Stomach (tissue), 8 donors: ENCODE measurements at regions not wholly inside any gene's neighbourhood (a gene's known extent, or its start where the extent isn't known, plus 50 kb on each side); places are given as distances from the start of the nearest gene placed in this dataset.
A peak's percentile ranks its signal among the peaks of the same experiment; 100 is the strongest.

Experiments used
- DNase-seq, 2 donors: peaks; one replicate each; pipeline versions ENCODE4 v3.0.0 to v3.0.0-alpha.2; 2013 to 2019
- H3K27ac ChIP-seq, 5 donors: fragments of 200-600 bp in 4 of 5; sonication (generic) in 4 of 5; one replicate each; pipeline ENCODE4 v1.5.1; 2013 to 2019; ENCODE audit warnings: mild to moderate bottlenecking in 1 of 5, moderate library complexity in 1 of 5
- H3K27me3 ChIP-seq, 3 donors: fragments of 200-600 bp; sonication (generic); one replicate each; pipeline ENCODE4 v1.5.1; 2017 to 2019; ENCODE audit warnings: mixed run types in 1 of 3
- H3K36me3 ChIP-seq, 4 donors: fragments of 200-600 bp; sonication (generic); 1 replicate in 3 of 4; 2 replicates in 1 of 4; pipeline ENCODE4 v1.5.1; 2016 to 2019
- H3K4me1 ChIP-seq, 4 donors: fragments of 200-600 bp; sonication (generic); one replicate each; pipeline ENCODE4 v1.5.1; 2016 to 2019
- H3K4me3 ChIP-seq, 4 donors: fragments of 200-600 bp; sonication (generic) in 3 of 4; one replicate each; pipeline ENCODE4 v1.5.1; 2016 to 2019; ENCODE audit warnings: mild to moderate bottlenecking in 1 of 4
- H3K9me3 ChIP-seq, 4 donors: fragments of 200-600 bp; sonication (generic); one replicate each; pipeline ENCODE4 v1.5.1; 2016 to 2019
- CTCF ChIP-seq, 7 experiments: fragments of 450-650 bp in 4 of 7; fragments of 200-600 bp in 3 of 7; sonication (generic) in 3 of 7; IDR thresholded peaks; one replicate each; pipeline ENCODE4 v1.5.1; 2016 to 2019; ENCODE audit warnings: antibody characterized with exemption in 7 of 7, control low read depth in 2 of 7, mild to moderate bottlenecking in 1 of 7
- EP300 ChIP-seq: sonication (generic); formaldehyde crosslinking; IDR thresholded peaks from one replicate; pipeline ENCODE4 v1.6.1; 2017; ENCODE audit warnings: antibody characterized with exemption
- POLR2A ChIP-seq, 4 donors: fragments of 450-650 bp; IDR thresholded peaks; one replicate each; pipeline ENCODE4 v1.6.1; 2016; ENCODE audit warnings: antibody characterized with exemption in 4 of 4, control low read depth in 2 of 4, mild to moderate bottlenecking in 1 of 4, moderate library complexity in 1 of 4
- POLR2AphosphoS5 ChIP-seq, 3 donors: sonication (generic); formaldehyde crosslinking; IDR thresholded peaks; one replicate each; pipeline ENCODE4 v1.6.1; 2016; ENCODE audit warnings: antibody characterized with exemption in 3 of 3
- WGBS, 5 donors: extraction: QIAGEN DNeasy Blood & Tissue Kit in 3 of 5; methylation state at CpG; one replicate each; pipeline versions ENCODE4 v1.1.5 to v1.1.7; 2013 to 2018; 5-methylcytosine and 5-hydroxymethylcytosine counted together
- intact Hi-C: fragments of 100-400 bp; cut with DNase I; formaldehyde crosslinking; loops from one replicate; pipeline ENCODE4 v1.15.1; 2023; ENCODE audit warnings: low total_unique reads
- donor health status: healthy with polysubstance abuse.
- donor health status: Bipolar disorder and iron deficiency.
- donor health status: healthy.

- H3K27ac ChIP-seq: no peak overlapping the region
- no peaks in the 10 kb centered on the region for H3K4me1 ChIP-seq
- H3K4me3 ChIP-seq: no peak overlapping the region
- DNase-seq: no peak
- no peak for TF ChIP-seq EP300
- TF ChIP-seq CTCF (IDR thresholded peaks at IDR 0.05): no peak
- no peak for TF ChIP-seq POLR2AphosphoS5 (IDR thresholded peaks at IDR 0.05)
- TF ChIP-seq POLR2A (IDR thresholded peaks at IDR 0.05): no peak
- intact Hi-C loops: no loop called here
- H3K27me3 ChIP-seq: peaks cover 0 to 28% (median 0%) of the 10 kb centered on the region in 3 donors
- H3K9me3 ChIP-seq: no peaks in the 10 kb centered on the region
- no peaks in the 10 kb centered on the region for H3K36me3 ChIP-seq
- 62 to 93% (median 83%) methylated on average over 2 of the region's 2 CpGs for WGBS, 5 donors
These were observed 211.5 kb upstream of the CRY1 start for GRCh38 chr12:107304588-107305532.

GRCh38 chr12:107306141-107306659 is 212.9 kb upstream of the CRY1 start:
- peaks cover 0 to 41% (median 0%) of the 10 kb centered on the region in 3 donors for H3K27me3 ChIP-seq
- 29 to 34% (median 31%) methylated on average over 5 of the region's 5 CpGs for WGBS, 5 donors

GRCh38 chr12:107308310-107308709 is 215.0 kb upstream of the CRY1 start:
- no peaks in the 10 kb centered on the region for H3K9me3 ChIP-seq
- no peak overlapping the region for H3K27ac ChIP-seq
- no peak for DNase-seq
- intact Hi-C loops: no loop called here
- no peaks in the 10 kb centered on the region for H3K4me1 ChIP-seq
- no peak overlapping the region for H3K4me3 ChIP-seq
- no peaks in the 10 kb centered on the region for H3K36me3 ChIP-seq
- no peak for TF ChIP-seq CTCF (IDR thresholded peaks at IDR 0.05)
- no peak for TF ChIP-seq EP300
- TF ChIP-seq POLR2AphosphoS5 (IDR thresholded peaks at IDR 0.05): no peak
- no peak for TF ChIP-seq POLR2A (IDR thresholded peaks at IDR 0.05)
- H3K27me3 ChIP-seq: peaks cover 0 to 56% (median 0%) of the 10 kb centered on the region in 3 donors

More at GRCh38 chr12:107306141-107306659, 212.9 kb upstream of the CRY1 start:
- Histone ChIP-seq H3K4me3 (no peak overlapping the region), H3K9me3 (no peaks in the 10 kb centered on the region), H3K4me1 (no peaks in the 10 kb centered on the region), H3K27ac (no peak overlapping the region), H3K36me3 (no peaks in the 10 kb centered on the region)
- TF ChIP-seq CTCF (IDR thresholded peaks at IDR 0.05) (no peak), POLR2AphosphoS5 (IDR thresholded peaks at IDR 0.05) (no peak), EP300 (no peak), POLR2A (IDR thresholded peaks at IDR 0.05) (no peak)
- DNase-seq: no peak
- intact Hi-C loops: no loop called here

GRCh38 chr12:107309020-107309419 is 215.7 kb upstream of the CRY1 start:
- Histone ChIP-seq H3K27me3 (peaks cover 0 to 55% (median 0%) of the 10 kb centered on the region in 3 donors), H3K36me3 (no peaks in the 10 kb centered on the region), H3K4me3 (no peak overlapping the region), H3K4me1 (no peaks in the 10 kb centered on the region), H3K9me3 (no peaks in the 10 kb centered on the region), H3K27ac (no peak overlapping the region)
- DNase-seq: peak in 1 of 2 donors; percentile 21
- TF ChIP-seq POLR2A (IDR thresholded peaks at IDR 0.05): no peak
- no peak for TF ChIP-seq CTCF (IDR thresholded peaks at IDR 0.05)
- no peak for TF ChIP-seq POLR2AphosphoS5 (IDR thresholded peaks at IDR 0.05)
- no peak for TF ChIP-seq EP300
- intact Hi-C loops: no loop called here
- 70 to 80% (median 72%) methylated on average over 4 of the region's 4 CpGs for WGBS, 5 donors
